Left cardiac atrium (tissue), 4 donors: ENCODE measurements at regions not wholly inside any gene's neighbourhood (a gene's known extent, or its start where the extent isn't known, plus 50 kb on each side); places are given as distances from the start of the nearest gene placed in this dataset.

Source experiments
- ATAC-seq, 2 donors: fragments of 200-7000 bp; cut with Tn5 transposase; one replicate each; pipeline ENCODE4 v1.9.1; 2020; ENCODE audit warnings: mild to moderate bottlenecking in 2 of 2, moderate library complexity in 2 of 2
- DNase-seq: peaks from one replicate; pipeline ENCODE4 v3.0.0-alpha.2; 2020
- intact Hi-C, 2 donors: fragments of 100-400 bp; cut with DNase I; formaldehyde crosslinking; loops; one replicate each; pipeline versions ENCODE4 v1.14.1 to v1.15.1; 2022 to 2023
- donor health status: DM: no; HTN: yes; CAD: no.
- donor health status: DM: no; HTN: yes; CAD: no; lungs with severe emphysema.
- donor health status: DM: yes; HTN: yes; CAD: no.
- donor health status: Dilated cardiomyopathy.

GRCh38 chr4:36872679-36873078, 371.9 kb upstream of the NWD2 start:
- DNase-seq = no peak
- intact Hi-C loops = no loop called here
- no peak for ATAC-seq

GRCh38 chr4:36884151-36884550, 360.4 kb upstream of the NWD2 start:
- intact Hi-C loops = no loop called here

GRCh38 chr4:36891971-36892370, 352.6 kb upstream of the NWD2 start:
- intact Hi-C loops = no loop called here
- no peak for DNase-seq
- no peak for ATAC-seq

More at GRCh38 chr4:36884151-36884550, 360.4 kb upstream of the NWD2 start:
- ATAC-seq (no peak), DNase-seq (no peak)

- intact Hi-C loops = no loop called here
- ATAC-seq (no peak), DNase-seq (no peak)
These were observed 344.0 kb upstream of the NWD2 start for GRCh38 chr4:36900446-36900987.

GRCh38 chr4:36904823-36905222, 339.7 kb upstream of the NWD2 start:
- intact Hi-C loops = no loop called here
- ATAC-seq (peak in 1 of 2 donors; percentile 43), DNase-seq (no peak)

- ATAC-seq = no peak
- no peak for DNase-seq
- intact Hi-C loops = no loop called here
These were observed 330.4 kb upstream of the NWD2 start for GRCh38 chr4:36914106-36914505.

- no peak for ATAC-seq
- intact Hi-C loops = no loop called here
These were observed 328.8 kb upstream of the NWD2 start for GRCh38 chr4:36915717-36916116.

GRCh38 chr4:36917413-36917812, 327.1 kb upstream of the NWD2 start:
- ATAC-seq (no peak), DNase-seq (no peak)
- intact Hi-C loops = no loop called here

More at GRCh38 chr4:36915717-36916116, 328.8 kb upstream of the NWD2 start:
- DNase-seq = no peak

GRCh38 chr4:36919721-36920120, 324.8 kb upstream of the NWD2 start:
- DNase-seq (no peak), ATAC-seq (no peak)
- intact Hi-C loops = no loop called here

GRCh38 chr4:36921476-36922216, 322.9 kb upstream of the NWD2 start:
- no peak for DNase-seq
- intact Hi-C loops = no loop called here
- ATAC-seq = no peak

GRCh38 chr4:36930562-36931111, 313.9 kb upstream of the NWD2 start:
- ATAC-seq = no peak

GRCh38 chr4:36944232-36944631, 300.3 kb upstream of the NWD2 start:
- intact Hi-C loops = no loop called here
- no peak for ATAC-seq
- no peak for DNase-seq

More at GRCh38 chr4:36930562-36931111, 313.9 kb upstream of the NWD2 start:
- DNase-seq = no peak
- intact Hi-C loops = no loop called here

- ATAC-seq (no peak), DNase-seq (no peak)
- intact Hi-C loops = no loop called here
These were observed 283.1 kb upstream of the NWD2 start for GRCh38 chr4:36961420-36961819.

GRCh38 chr4:36966756-36967460, 277.6 kb upstream of the NWD2 start:
- no peak for DNase-seq
- no peak for ATAC-seq
- intact Hi-C loops = no loop called here

GRCh38 chr4:36979533-36979932, 265.0 kb upstream of the NWD2 start:
- intact Hi-C loops = no loop called here
- ATAC-seq (no peak), DNase-seq (no peak)

- intact Hi-C loops = no loop called here
- ATAC-seq (no peak), DNase-seq (no peak)
These were observed 254.2 kb upstream of the NWD2 start for GRCh38 chr4:36990128-36990872.

- intact Hi-C loops = no loop called here
- ATAC-seq (no peak), DNase-seq (no peak)
These were observed 246.8 kb upstream of the NWD2 start for GRCh38 chr4:36997727-36998126.

- ATAC-seq (no peak), DNase-seq (no peak)
- intact Hi-C loops = no loop called here
These were observed 244.3 kb upstream of the NWD2 start for GRCh38 chr4:37000281-37000680.

- no peak for DNase-seq
- no peak for ATAC-seq
- intact Hi-C loops = no loop called here
These were observed 242.7 kb upstream of the NWD2 start for GRCh38 chr4:37001688-37002436.
